ENCODE measurements at regions not wholly inside any gene's neighbourhood (a gene's known extent, or its start where the extent isn't known, plus 50 kb on each side); places are given as distances from the start of the nearest gene placed in this dataset.

- no peak for DNase-seq (ENCODE audit: low read depth)
- TF ChIP-seq CTCF (IDR thresholded peaks at IDR 0.05; ENCODE audit: control insufficient read depth, extremely low read depth, insufficient read depth) = no peak
- H3K4me3 ChIP-seq (ENCODE audit: low read depth, low read length) = no peak overlapping the region
These were observed 398.0 kb downstream of the CPS1 start for GRCh38 chr2:210954386-210954907.

- no peak for TF ChIP-seq CTCF (IDR thresholded peaks at IDR 0.05; ENCODE audit: control insufficient read depth, extremely low read depth, insufficient read depth)
- DNase-seq (ENCODE audit: low read depth) = no peak
- H3K4me3 ChIP-seq (ENCODE audit: low read depth, low read length) = no peak overlapping the region
These were observed 399.2 kb downstream of the CPS1 start for GRCh38 chr2:210955591-210955990.

GRCh38 chr2:210956101-210956500, 399.7 kb downstream of the CPS1 start:
- no peak for TF ChIP-seq CTCF (IDR thresholded peaks at IDR 0.05; ENCODE audit: control insufficient read depth, extremely low read depth, insufficient read depth)
- no peak for DNase-seq (ENCODE audit: low read depth)
- no peak overlapping the region for H3K4me3 ChIP-seq (ENCODE audit: low read depth, low read length)

- no peak for TF ChIP-seq CTCF (IDR thresholded peaks at IDR 0.05; ENCODE audit: control insufficient read depth, extremely low read depth, insufficient read depth)
- no peak overlapping the region for H3K4me3 ChIP-seq (ENCODE audit: low read depth, low read length)
- no peak for DNase-seq (ENCODE audit: low read depth)
These were observed 404.9 kb downstream of the CPS1 start for GRCh38 chr2:210961249-210961648.

GRCh38 chr2:210963386-210963785, 407.0 kb downstream of the CPS1 start:
- TF ChIP-seq CTCF (IDR thresholded peaks at IDR 0.05; ENCODE audit: control insufficient read depth, extremely low read depth, insufficient read depth) = no peak
- H3K4me3 ChIP-seq (ENCODE audit: low read depth, low read length) = no peak overlapping the region
- DNase-seq (ENCODE audit: low read depth) = no peak

- H3K4me3 ChIP-seq (ENCODE audit: low read depth, low read length) = no peak overlapping the region
- TF ChIP-seq CTCF (IDR thresholded peaks at IDR 0.05; ENCODE audit: control insufficient read depth, extremely low read depth, insufficient read depth) = no peak
- DNase-seq (ENCODE audit: low read depth) = no peak
These were observed 407.9 kb downstream of the CPS1 start for GRCh38 chr2:210964141-210964764.

- TF ChIP-seq CTCF (IDR thresholded peaks at IDR 0.05; ENCODE audit: control insufficient read depth, extremely low read depth, insufficient read depth) = no peak
- no peak for DNase-seq (ENCODE audit: low read depth)
- H3K4me3 ChIP-seq (ENCODE audit: low read depth, low read length) = no peak overlapping the region
These were observed 409.1 kb downstream of the CPS1 start for GRCh38 chr2:210965472-210965871.
